Peyer's patch (tissue), 4 donors: ENCODE measurements at regions not wholly inside any gene's neighbourhood (a gene's known extent, or its start where the extent isn't known, plus 50 kb on each side); places are given as distances from the start of the nearest gene placed in this dataset.
"Not testable (repeated sequence)": the region's sequence is repeated elsewhere in the genome, so short reads cannot be mapped to it uniquely, and the experiment has no call there.

Experiments used
- DNase-seq, 3 donors: peaks; one replicate each; pipeline ENCODE4 v3.0.0-alpha.2; 2017 to 2019
- H3K27ac ChIP-seq, 4 donors: fragments of 200-600 bp; sonication (generic); one replicate each; pipeline ENCODE4 v1.5.1; 2016 to 2019
- H3K27me3 ChIP-seq, 2 donors: fragments of 200-600 bp; sonication (generic); one replicate each; pipeline ENCODE4 v1.5.1; 2019
- H3K36me3 ChIP-seq, 3 donors: fragments of 200-600 bp; sonication (generic); one replicate each; pipeline ENCODE4 v1.5.1; 2016 to 2019
- H3K4me1 ChIP-seq, 4 donors: fragments of 200-600 bp; sonication (generic); one replicate each; pipeline ENCODE4 v1.5.1; 2016 to 2019
- H3K4me3 ChIP-seq, 4 donors: fragments of 200-600 bp; sonication (generic); 1 replicate in 3 of 4; 2 replicates in 1 of 4; pipeline ENCODE4 v1.5.1; 2016 to 2019; ENCODE audit warnings: mild to moderate bottlenecking in 1 of 4
- H3K9me3 ChIP-seq, 4 donors: fragments of 200-600 bp; sonication (generic); one replicate each; pipeline ENCODE4 v1.5.1; 2016 to 2019; ENCODE audit warnings: mild to moderate bottlenecking in 1 of 4
- CTCF ChIP-seq, 6 experiments: fragments of 450-650 bp in 4 of 6; fragments of 200-600 bp in 2 of 6; sonication (generic) in 1 of 6; IDR thresholded peaks; one replicate each; pipeline ENCODE4 v1.5.1; 2017 to 2019; ENCODE audit warnings: antibody characterized with exemption in 6 of 6, mild to moderate bottlenecking in 3 of 6, moderate library complexity in 1 of 6
- POLR2A ChIP-seq, 2 donors: fragments of 450-650 bp; IDR thresholded peaks; one replicate each; pipeline ENCODE4 v1.5.1; 2017; ENCODE audit warnings: antibody characterized with exemption in 2 of 2, mild to moderate bottlenecking in 2 of 2, moderate library complexity in 2 of 2

GRCh38 chr17:74128456-74129211 lies 74.8 kb upstream of the RPL38 start:
- no peaks in the 10 kb centered on the region for H3K36me3 ChIP-seq
- no peaks in the 10 kb centered on the region for H3K9me3 ChIP-seq
- no peak overlapping the region for H3K4me3 ChIP-seq
- TF ChIP-seq POLR2A (IDR thresholded peaks at IDR 0.05) (no peak), CTCF (IDR thresholded peaks at IDR 0.05) (no peak)
- no peaks in the 10 kb centered on the region for H3K27me3 ChIP-seq
- peak in 1 of 3 donors; percentile 32 for DNase-seq
- H3K4me1 ChIP-seq, result no peaks in the 10 kb centered on the region
- H3K27ac ChIP-seq, result no peak overlapping the region

GRCh38 chr17:74129800-74130199 lies 73.7 kb upstream of the RPL38 start:
- H3K4me1 ChIP-seq, H3K4me3 ChIP-seq, H3K27me3 ChIP-seq: not testable (repeated sequence)

GRCh38 chr17:74130276-74130675 lies 73.2 kb upstream of the RPL38 start:
- Histone ChIP-seq H3K9me3 (no peaks in the 10 kb centered on the region), H3K36me3 (no peaks in the 10 kb centered on the region), H3K4me3 (no peak overlapping the region), H3K27me3 (no peaks in the 10 kb centered on the region), H3K27ac (no peak overlapping the region), H3K4me1 (no peaks in the 10 kb centered on the region)
- no peak for DNase-seq
- TF ChIP-seq CTCF (IDR thresholded peaks at IDR 0.05), result no peak
- no peak for TF ChIP-seq POLR2A (IDR thresholded peaks at IDR 0.05)

More at GRCh38 chr17:74129800-74130199, 73.7 kb upstream of the RPL38 start:
- not testable (repeated sequence) for DNase-seq, H3K27ac ChIP-seq, H3K9me3 ChIP-seq, H3K36me3 ChIP-seq

GRCh38 chr17:74130841-74131240 lies 72.6 kb upstream of the RPL38 start:
- Histone ChIP-seq H3K9me3 (no peaks in the 10 kb centered on the region), H3K36me3 (no peaks in the 10 kb centered on the region), H3K27me3 (no peaks in the 10 kb centered on the region), H3K27ac (no peak overlapping the region), H3K4me3 (no peak overlapping the region), H3K4me1 (no peaks in the 10 kb centered on the region)
- no peak for DNase-seq
- TF ChIP-seq POLR2A (IDR thresholded peaks at IDR 0.05) (no peak), CTCF (IDR thresholded peaks at IDR 0.05) (no peak)

- no peak overlapping the region for H3K27ac ChIP-seq
- no peaks in the 10 kb centered on the region for H3K36me3 ChIP-seq
- no peak overlapping the region for H3K4me3 ChIP-seq
- H3K27me3 ChIP-seq, result no peaks in the 10 kb centered on the region
- H3K9me3 ChIP-seq, result no peaks in the 10 kb centered on the region
- no peak for TF ChIP-seq CTCF (IDR thresholded peaks at IDR 0.05)
- no peaks in the 10 kb centered on the region for H3K4me1 ChIP-seq
- no peak for DNase-seq
Measured at GRCh38 chr17:74132354-74132753, 71.1 kb upstream of the RPL38 start.

GRCh38 chr17:74133740-74134139 lies 69.7 kb upstream of the RPL38 start:
- H3K27me3 ChIP-seq, result no peaks in the 10 kb centered on the region
- DNase-seq, result no peak
- no peaks in the 10 kb centered on the region for H3K9me3 ChIP-seq
- no peaks in the 10 kb centered on the region for H3K36me3 ChIP-seq
- TF ChIP-seq CTCF (IDR thresholded peaks at IDR 0.05) (no peak), POLR2A (IDR thresholded peaks at IDR 0.05) (no peak)
- no peaks in the 10 kb centered on the region for H3K4me1 ChIP-seq
- no peak overlapping the region for H3K27ac ChIP-seq
- H3K4me3 ChIP-seq, result no peak overlapping the region

GRCh38 chr17:74134234-74134633 lies 69.2 kb upstream of the RPL38 start:
- not testable (repeated sequence) for H3K4me3 ChIP-seq, H3K27me3 ChIP-seq, H3K4me1 ChIP-seq, DNase-seq, H3K27ac ChIP-seq, H3K36me3 ChIP-seq, H3K9me3 ChIP-seq
